GM12878 (cell line): ENCODE measurements at regions not wholly inside any gene's neighbourhood (a gene's known extent, or its start where the extent isn't known, plus 50 kb on each side); places are given as distances from the start of the nearest gene placed in this dataset.

Experiments
- ATAC-seq: fragments of 200-7000 bp; cut with Tn5 transposase; 3 replicates; pipeline ENCODE4 v1.9.1; 2020; ENCODE audit warnings: mild to moderate bottlenecking, moderate library complexity
- BruUV-seq: library from RNA; stranded (reverse); fragments of 400-500 nt; replicated peaks from 2 replicates; lab custom pipeline; 2021; lab: Mats Ljungman, UMichigan
- CTCF ChIA-PET: fragments of 300-600 bp; sonication (Branson Sonifier 250); formaldehyde crosslinking; extraction: SDS; loops from one replicate; lab custom pipeline; 2021; ENCODE audit warnings: inconsistent platforms; lab: Yijun Ruan, JAX
- POLR2A ChIA-PET: fragments of 350-600 bp; formaldehyde crosslinking; extraction: SDS; loops from one replicate; lab custom pipeline; 2021; ENCODE audit warnings: inconsistent platforms; lab: Charles Lee
- RAD21 ChIA-PET: fragments of 300-600 bp; sonication (Branson Sonifier 250); formaldehyde crosslinking; loops from one replicate; lab custom pipeline; 2023; ENCODE audit warnings: antibody characterized with exemption; ENCODE audit not compliant: unreplicated experiment; lab: Charles Lee
- SMC1A ChIA-PET: fragments of 300-600 bp; sonication (Branson Sonifier 250); formaldehyde crosslinking; loops from one replicate; lab custom pipeline; 2023; ENCODE audit not compliant: unreplicated experiment, uncharacterized antibody; lab: Charles Lee
- DNase-seq: peaks from one replicate; pipeline ENCODE4 v3.0.0-alpha.2; 2011; ENCODE audit warnings: low read depth, low spot score
- FAIRE-seq: peaks from 3 replicates; lab custom pipeline; 2011; peaks lifted over from hg19 to GRCh38; lab: Jason Lieb, UNC
- H2AFZ ChIP-seq: 2 replicates; pipeline ENCODE4 v1.6.0; 2011; ENCODE audit warnings: low read depth, low read length, control low read depth; ENCODE audit not compliant: control insufficient read depth
- H3K27ac ChIP-seq: 2 replicates; pipeline ENCODE4 v1.5.1; 2011; ENCODE audit warnings: control low read depth; ENCODE audit not compliant: control insufficient read depth, insufficient read depth
- H3K27me3 ChIP-seq, 2 experiments: replicated peaks in 1 of 2; 2 replicates each; pipeline versions ENCODE4 v1.6.0 to v1.6.1; 2011; ENCODE audit warnings: low read length in 1 of 2; ENCODE audit not compliant: control insufficient read depth in 2 of 2, insufficient read depth in 2 of 2
- H3K36me3 ChIP-seq, 2 experiments: 2 replicates each; pipeline ENCODE4 v1.5.1; 2011; ENCODE audit warnings: low read length in 1 of 2; ENCODE audit not compliant: control insufficient read depth in 2 of 2, insufficient read depth in 2 of 2
- H3K4me1 ChIP-seq: 2 replicates; pipeline ENCODE4 v1.6.1; 2011; ENCODE audit warnings: mild to moderate bottlenecking, low read length, moderate library complexity, mixed read lengths; ENCODE audit not compliant: control insufficient read depth, insufficient read depth
- H3K4me2 ChIP-seq: 2 replicates; pipeline ENCODE4 v1.6.0; 2011; ENCODE audit warnings: control low read depth; ENCODE audit not compliant: control insufficient read depth, insufficient read depth
- H3K4me3 ChIP-seq: fragments of 200-600 bp; sonication (generic); 2 replicates; pipeline ENCODE4 v1.5.1; 2016
- H3K79me2 ChIP-seq: 2 replicates; pipeline ENCODE4 v1.6.0; 2011; ENCODE audit warnings: low read length; ENCODE audit not compliant: control insufficient read depth, insufficient read depth
- H3K9ac ChIP-seq: 2 replicates; pipeline ENCODE4 v1.8.0; 2011; ENCODE audit warnings: low read length, control low read depth, mixed read lengths; ENCODE audit not compliant: control insufficient read depth, insufficient read depth
- H3K9me3 ChIP-seq: replicated peaks from 3 replicates; pipeline ENCODE4 v1.5.1; 2011; ENCODE audit warnings: mild to moderate bottlenecking, low read length; ENCODE audit not compliant: control insufficient read depth, insufficient read depth
- H4K20me1 ChIP-seq: 2 replicates; pipeline ENCODE4 v1.6.0; 2011; ENCODE audit not compliant: control insufficient read depth, insufficient read depth
- BMI1 ChIP-seq: fragments of 450-650 bp; IDR thresholded peaks from 2 replicates; pipeline ENCODE4 v1.6.1; 2016; ENCODE audit warnings: mild to moderate bottlenecking, moderate library complexity, borderline replicate concordance
- CBFB ChIP-seq: IDR thresholded peaks from 2 replicates; pipeline ENCODE4 v1.6.1; 2016; ENCODE audit warnings: antibody characterized with exemption, low read depth
- CBX3 ChIP-seq: fragments of 200-600 bp; sonication (generic); IDR thresholded peaks from 2 replicates; pipeline ENCODE4 v1.6.1; 2016; ENCODE audit warnings: low read depth, borderline replicate concordance
- FOXK2 ChIP-seq: fragments of 450-650 bp; IDR thresholded peaks from 2 replicates; pipeline ENCODE4 v1.6.1; 2017; ENCODE audit warnings: mild to moderate bottlenecking, moderate library complexity
- LARP7 ChIP-seq: fragments of 450-650 bp; IDR thresholded peaks from 2 replicates; pipeline ENCODE4 v1.6.1; 2017; ENCODE audit warnings: mild to moderate bottlenecking
- MEF2B ChIP-seq: fragments of 450-650 bp; IDR thresholded peaks from 2 replicates; pipeline ENCODE4 v1.6.1; 2018; ENCODE audit warnings: mild to moderate bottlenecking, moderate library complexity; ENCODE audit not compliant: partially characterized antibody, poor library complexity, severe bottlenecking
- MTA2 ChIP-seq: fragments of 450-650 bp; IDR thresholded peaks from 2 replicates; pipeline ENCODE4 v1.6.1; 2016; ENCODE audit warnings: low read depth, mild to moderate bottlenecking, moderate library complexity
- MYB ChIP-seq: fragments of 150-350 bp; IDR thresholded peaks from 2 replicates; pipeline ENCODE4 v1.6.1; 2014; ENCODE audit warnings: mild to moderate bottlenecking, low read depth, low read length, borderline replicate concordance
- NR2F1 ChIP-seq: fragments of 450-650 bp; conservative IDR thresholded peaks from 2 replicates; pipeline ENCODE4 v1.6.1; 2017; ENCODE audit warnings: mild to moderate bottlenecking
- NRF1 ChIP-seq: conservative IDR thresholded peaks from 2 replicates; pipeline ENCODE4 v1.6.1; 2011; ENCODE audit warnings: mild to moderate bottlenecking, low read depth, low read length, improper control_type of control experiment
- POLR2A ChIP-seq: IDR thresholded peaks from 2 replicates; pipeline ENCODE4 v1.6.1; 2011; ENCODE audit warnings: low read depth, mild to moderate bottlenecking, low read length
- RFX5 ChIP-seq: IDR thresholded peaks from 2 replicates; pipeline ENCODE4 v1.6.1; 2011; ENCODE audit warnings: low read depth, low read length, improper control_type of control experiment
- TCF7 ChIP-seq: IDR thresholded peaks from 2 replicates; pipeline ENCODE4 v1.6.1; 2014; ENCODE audit warnings: antibody characterized with exemption, borderline replicate concordance
- ZNF207 ChIP-seq: fragments of 450-650 bp; IDR thresholded peaks from 2 replicates; pipeline ENCODE4 v1.6.1; 2014; ENCODE audit warnings: antibody characterized with exemption, mild to moderate bottlenecking, borderline replicate concordance
- ZNF384 ChIP-seq: IDR thresholded peaks from 2 replicates; pipeline ENCODE4 v1.6.1; 2012; ENCODE audit warnings: low read depth, mild to moderate bottlenecking, low read length, improper control_type of control experiment, borderline replicate concordance
- WGBS: methylation state at CpG from one replicate; pipeline ENCODE4 v1.1.6; 2016; ENCODE audit warnings: low lambda C conversion rate; ENCODE audit not compliant: insufficient replicate concordance, insufficient coverage; ENCODE audit errors: missing lambda C conversion rate; 5-methylcytosine and 5-hydroxymethylcytosine counted together
- in situ Hi-C: fragments of 300-500 bp; cut with MboI; formaldehyde crosslinking; loops from 9 replicates; pipeline ENCODE4 v1.14.3; 2018; ENCODE audit warnings: mixed read lengths
- intact Hi-C: fragments of 100-400 bp; cut with micrococcal nuclease; formaldehyde crosslinking; loops from one replicate; pipeline ENCODE4 v1.14.2; 2022; ENCODE audit not compliant: unreplicated experiment
- TF ChIP-seq, protein P1 (sequence below): fragments of 450-650 bp; formaldehyde crosslinking; IDR thresholded peaks from 2 replicates; pipeline ENCODE4 v1.4.0; 2020; ENCODE audit warnings: mild to moderate bottlenecking, moderate library complexity
- TF ChIP-seq, protein P2 (sequence below): fragments of 450-650 bp; IDR thresholded peaks from 2 replicates; pipeline ENCODE4 v1.6.1; 2014; ENCODE audit warnings: mild to moderate bottlenecking

DNA sequence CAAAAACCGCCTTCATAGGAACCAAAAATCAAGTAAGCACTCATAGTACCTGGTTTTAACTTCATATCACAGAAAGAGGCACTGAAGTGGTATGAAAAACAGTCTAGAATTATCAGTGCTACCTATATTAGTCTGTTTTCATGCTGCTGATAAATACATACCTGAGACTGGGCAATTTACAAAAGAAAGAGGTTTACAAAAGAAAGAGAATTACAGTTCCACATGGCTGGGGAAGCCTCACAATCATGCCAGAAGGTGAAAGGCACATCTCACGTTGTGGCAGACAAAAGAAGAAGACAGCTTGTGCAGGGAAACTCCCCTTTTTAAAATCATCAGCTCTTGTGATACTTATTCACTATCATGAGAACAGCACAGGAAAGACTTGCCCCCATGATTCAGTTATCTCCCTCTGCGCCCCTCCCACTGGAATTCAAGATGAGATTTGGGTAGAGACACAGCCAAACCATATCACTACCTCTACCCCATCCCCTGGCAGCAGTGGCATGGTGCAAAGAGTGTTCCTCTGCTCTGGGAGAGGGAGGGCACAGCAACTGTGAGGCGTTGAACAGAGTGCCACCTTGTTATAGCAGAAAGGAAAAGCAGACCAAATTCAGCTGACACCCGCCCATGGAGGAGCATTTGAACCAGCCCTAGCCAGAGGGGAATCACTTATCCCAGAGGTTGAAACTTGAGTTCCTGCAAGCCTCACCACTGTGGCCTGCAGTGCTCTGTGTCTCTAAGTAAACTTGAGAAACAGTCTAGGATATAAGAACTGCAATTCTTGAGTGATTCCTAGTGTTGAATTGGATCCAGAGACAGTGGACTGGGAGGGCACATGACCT is 61.9 kb upstream of the PTPRZ1 start:
- ATAC-seq (no peak), FAIRE-seq (no peak), DNase-seq (no peak)
- 0% methylated on average over 5 of the region's 5 CpGs for WGBS
- Histone ChIP-seq H3K9ac (no peak overlapping the region), H3K4me2 (no peak overlapping the region), H3K4me3 (no peak overlapping the region), H3K79me2 (no peaks in the 10 kb centered on the region), H3K4me1 (no peaks in the 10 kb centered on the region), H3K9me3 (no peaks in the 10 kb centered on the region), H3K36me3 (no peaks in the 10 kb centered on the region), H3K27me3 (no peaks in the 10 kb centered on the region), H3K27ac (no peak overlapping the region), H4K20me1 (no peaks in the 10 kb centered on the region), H2AFZ (no peak overlapping the region)
- intact Hi-C loops: no loop called here
- no peak for TF ChIP-seq MYB
- TF ChIP-seq BMI1: no peak
- no peak for TF ChIP-seq NR2F1
- TF ChIP-seq FOXK2: no peak
- TF ChIP-seq, protein P1, sequence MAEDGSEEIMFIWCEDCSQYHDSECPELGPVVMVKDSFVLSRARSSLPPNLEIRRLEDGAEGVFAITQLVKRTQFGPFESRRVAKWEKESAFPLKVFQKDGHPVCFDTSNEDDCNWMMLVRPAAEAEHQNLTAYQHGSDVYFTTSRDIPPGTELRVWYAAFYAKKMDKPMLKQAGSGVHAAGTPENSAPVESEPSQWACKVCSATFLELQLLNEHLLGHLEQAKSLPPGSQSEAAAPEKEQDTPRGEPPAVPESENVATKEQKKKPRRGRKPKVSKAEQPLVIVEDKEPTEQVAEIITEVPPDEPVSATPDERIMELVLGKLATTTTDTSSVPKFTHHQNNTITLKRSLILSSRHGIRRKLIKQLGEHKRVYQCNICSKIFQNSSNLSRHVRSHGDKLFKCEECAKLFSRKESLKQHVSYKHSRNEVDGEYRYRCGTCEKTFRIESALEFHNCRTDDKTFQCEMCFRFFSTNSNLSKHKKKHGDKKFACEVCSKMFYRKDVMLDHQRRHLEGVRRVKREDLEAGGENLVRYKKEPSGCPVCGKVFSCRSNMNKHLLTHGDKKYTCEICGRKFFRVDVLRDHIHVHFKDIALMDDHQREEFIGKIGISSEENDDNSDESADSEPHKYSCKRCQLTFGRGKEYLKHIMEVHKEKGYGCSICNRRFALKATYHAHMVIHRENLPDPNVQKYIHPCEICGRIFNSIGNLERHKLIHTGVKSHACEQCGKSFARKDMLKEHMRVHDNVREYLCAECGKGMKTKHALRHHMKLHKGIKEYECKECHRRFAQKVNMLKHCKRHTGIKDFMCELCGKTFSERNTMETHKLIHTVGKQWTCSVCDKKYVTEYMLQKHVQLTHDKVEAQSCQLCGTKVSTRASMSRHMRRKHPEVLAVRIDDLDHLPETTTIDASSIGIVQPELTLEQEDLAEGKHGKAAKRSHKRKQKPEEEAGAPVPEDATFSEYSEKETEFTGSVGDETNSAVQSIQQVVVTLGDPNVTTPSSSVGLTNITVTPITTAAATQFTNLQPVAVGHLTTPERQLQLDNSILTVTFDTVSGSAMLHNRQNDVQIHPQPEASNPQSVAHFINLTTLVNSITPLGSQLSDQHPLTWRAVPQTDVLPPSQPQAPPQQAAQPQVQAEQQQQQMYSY (CRISPR knock-in tag): no peak
- TF ChIP-seq CBFB: no peak
- TF ChIP-seq POLR2A: no peak
- no peak for TF ChIP-seq ZNF384
- TF ChIP-seq LARP7: no peak
- TF ChIP-seq MEF2B: no peak
- no peak for TF ChIP-seq NRF1
- no peak for TF ChIP-seq ZNF207
- TF ChIP-seq, protein P2, sequence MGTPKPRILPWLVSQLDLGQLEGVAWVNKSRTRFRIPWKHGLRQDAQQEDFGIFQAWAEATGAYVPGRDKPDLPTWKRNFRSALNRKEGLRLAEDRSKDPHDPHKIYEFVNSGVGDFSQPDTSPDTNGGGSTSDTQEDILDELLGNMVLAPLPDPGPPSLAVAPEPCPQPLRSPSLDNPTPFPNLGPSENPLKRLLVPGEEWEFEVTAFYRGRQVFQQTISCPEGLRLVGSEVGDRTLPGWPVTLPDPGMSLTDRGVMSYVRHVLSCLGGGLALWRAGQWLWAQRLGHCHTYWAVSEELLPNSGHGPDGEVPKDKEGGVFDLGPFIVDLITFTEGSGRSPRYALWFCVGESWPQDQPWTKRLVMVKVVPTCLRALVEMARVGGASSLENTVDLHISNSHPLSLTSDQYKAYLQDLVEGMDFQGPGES: no peak
- TF ChIP-seq RFX5: no peak
- no peak for TF ChIP-seq CBX3
- TF ChIP-seq TCF7: no peak
- no peak for TF ChIP-seq MTA2
- ChIA-PET POLR2A (no interaction called here), RAD21 (no interaction called here), SMC1A (no interaction called here), CTCF (interaction anchor here (1.1 kb wide), 1 partner anchor 15 kb away, joined by 4 read pairs; no protein-coding TSS in a partner anchor)
- in situ Hi-C loops: no loop called here
- BruUV-seq: no TSS peak
